Panc1 (cell line): ENCODE measurements at regions not wholly inside any gene's neighbourhood (a gene's known extent, or its start where the extent isn't known, plus 50 kb on each side); places are given as distances from the start of the nearest gene placed in this dataset.

ENCODE experiments used
- ATAC-seq: fragments of 200-7000 bp; cut with Tn5 transposase; 2 replicates; pipeline ENCODE4 v1.9.1; 2020; ENCODE audit warnings: mild to moderate bottlenecking, moderate library complexity
- BruUV-seq: library from RNA; stranded (reverse); fragments of 400-500 nt; replicated peaks from 2 replicates; lab custom pipeline; 2021; lab: Mats Ljungman, UMichigan
- CTCF ChIA-PET: fragments of 300-600 bp; sonication (Branson Sonifier 250); formaldehyde crosslinking; loops from one replicate; lab custom pipeline; 2022; ENCODE audit warnings: antibody characterized with exemption; lab: Charles Lee
- POLR2A ChIA-PET: fragments of 300-600 bp; sonication (Branson Sonifier 250); formaldehyde crosslinking; loops from one replicate; lab custom pipeline; 2022; ENCODE audit warnings: antibody characterized with exemption; lab: Charles Lee
- DNase-seq: peaks from one replicate; pipeline ENCODE4 v3.0.0-alpha.2; 2010; ENCODE audit warnings: low read depth, low spot score
- H3K27ac ChIP-seq: 2 replicates; pipeline ENCODE4 v1.5.1; 2011; ENCODE audit warnings: mild to moderate bottlenecking, low read length, inconsistent platforms
- H3K27me3 ChIP-seq: fragments of 200-500 bp; sonication (Bioruptor generic); 2 replicates; pipeline ENCODE4 v1.6.0; 2014; ENCODE audit warnings: low read length, inconsistent platforms; ENCODE audit not compliant: control insufficient read depth, insufficient read depth
- H3K36me3 ChIP-seq: fragments of 200-500 bp; sonication (Bioruptor generic); 2 replicates; pipeline ENCODE4 v1.5.1; 2014; ENCODE audit warnings: inconsistent platforms, mild to moderate bottlenecking, low read length, moderate library complexity; ENCODE audit not compliant: control insufficient read depth, insufficient read depth
- H3K4me1 ChIP-seq: 2 replicates; pipeline ENCODE4 v1.5.1; 2011; ENCODE audit warnings: inconsistent platforms, mild to moderate bottlenecking, low read length, moderate library complexity; ENCODE audit not compliant: control insufficient read depth, insufficient read depth
- H3K4me3 ChIP-seq, 2 experiments: 2 replicates each; pipeline ENCODE4 v1.5.1; 2011 to 2012; ENCODE audit warnings: low read depth in 2 of 2, low read length in 2 of 2, mild to moderate bottlenecking in 2 of 2, inconsistent platforms in 1 of 2, moderate library complexity in 1 of 2
- H3K9me3 ChIP-seq: fragments of 200-500 bp; sonication (Bioruptor generic); 2 replicates; pipeline ENCODE4 v1.5.1; 2014; ENCODE audit warnings: low read depth, mild to moderate bottlenecking, inconsistent platforms, low read length, moderate library complexity; ENCODE audit not compliant: control insufficient read depth, insufficient read depth
- CTCF ChIP-seq: fragments of 450-650 bp; IDR thresholded peaks from 2 replicates; pipeline ENCODE4 v1.5.1; 2017; ENCODE audit warnings: mild to moderate bottlenecking
- POLR2AphosphoS5 ChIP-seq: IDR thresholded peaks from 2 replicates; pipeline ENCODE4 v1.6.1; 2012; ENCODE audit warnings: mild to moderate bottlenecking, low read depth, low read length, moderate library complexity
- REST ChIP-seq, 2 experiments: IDR thresholded peaks; 2 replicates each; pipeline ENCODE4 v1.6.1; 2011 to 2012; ENCODE audit warnings: low read depth in 2 of 2, control low read depth in 1 of 2, low read length in 1 of 2, mild to moderate bottlenecking in 1 of 2, moderate library complexity in 1 of 2; ENCODE audit not compliant: insufficient read depth in 1 of 2
- SIN3A ChIP-seq: IDR thresholded peaks from 2 replicates; pipeline ENCODE4 v1.6.1; 2012; ENCODE audit warnings: low read depth, mild to moderate bottlenecking, low read length, moderate library complexity, borderline replicate concordance; ENCODE audit not compliant: insufficient read depth
- TCF7L2 ChIP-seq: IDR thresholded peaks from 2 replicates; pipeline ENCODE4 v1.6.1; 2011; ENCODE audit warnings: mild to moderate bottlenecking, low read depth, low read length, inconsistent platforms
- in situ Hi-C: cut with HindIII; loops from 2 replicates; pipeline ENCODE4 v1.10.0; 2016; ENCODE audit warnings: low sequenced_read_pairs, low pct_unique_long_range_greater_than_20kb
- intact Hi-C: fragments of 100-400 bp; cut with micrococcal nuclease; formaldehyde crosslinking; loops from one replicate; pipeline ENCODE4 v1.10.0; 2022; ENCODE audit not compliant: unreplicated experiment

- TF ChIP-seq POLR2AphosphoS5 (no peak), REST (IDR thresholded peaks at IDR 0.05; ENCODE audit: insufficient read depth in 1 of 2, low read depth in 2 of 2, low read length in 1 of 2) (no peak), CTCF (0 out of 2 replicates have a peak, but pooled peaks have one; percentile 14)
- no peaks in the 10 kb centered on the region for H3K4me1 ChIP-seq
- H3K36me3 ChIP-seq, result no peaks in the 10 kb centered on the region
- H3K27me3 ChIP-seq, result no peaks in the 10 kb centered on the region
- no peak overlapping the region for H3K4me3 ChIP-seq
- ChIA-PET POLR2A (no interaction called here), CTCF (no interaction called here)
- ATAC-seq (no peak), DNase-seq (no peak)
- H3K27ac ChIP-seq, result no peak overlapping the region
- BruUV-seq, result no TSS peak
- intact Hi-C loops, result no loop called here
- no peaks in the 10 kb centered on the region for H3K9me3 ChIP-seq
- in situ Hi-C loops, result no loop called here
Measured at GRCh38 chr18:44098551-44099098, 582.1 kb upstream of the SETBP1 start.

GRCh38 chr18:44107187-44107586 lies 573.5 kb upstream of the SETBP1 start:
- BruUV-seq, result no TSS peak
- DNase-seq (no peak), ATAC-seq (no peak)
- Histone ChIP-seq H3K4me1 (no peaks in the 10 kb centered on the region), H3K27me3 (no peaks in the 10 kb centered on the region), H3K9me3 (no peaks in the 10 kb centered on the region), H3K4me3 (no peak overlapping the region), H3K36me3 (no peaks in the 10 kb centered on the region), H3K27ac (no peak overlapping the region)
- ChIA-PET POLR2A (no interaction called here), CTCF (no interaction called here)
- no peak for TF ChIP-seq CTCF
- TF ChIP-seq REST (IDR thresholded peaks at IDR 0.05; ENCODE audit: insufficient read depth in 1 of 2, low read depth in 2 of 2, low read length in 1 of 2), result no peak
- no peak for TF ChIP-seq TCF7L2
- TF ChIP-seq POLR2AphosphoS5, result no peak
- no peak for TF ChIP-seq SIN3A
- intact Hi-C loops, result no loop called here
- in situ Hi-C loops, result no loop called here
